ENCODE measurements at regions not wholly inside any gene's neighbourhood (a gene's known extent, or its start where the extent isn't known, plus 50 kb on each side); places are given as distances from the start of the nearest gene placed in this dataset.

- no peak for TF ChIP-seq CTCF (IDR thresholded peaks at IDR 0.05)
- no peaks in the 10 kb centered on the region for H3K36me3 ChIP-seq
- H3K4me3 ChIP-seq, result no peak overlapping the region
- no peak overlapping the region for H3K27ac ChIP-seq
- no peak for DNase-seq (ENCODE audit: low spot score)
- no peaks in the 10 kb centered on the region for H3K4me1 ChIP-seq (ENCODE audit: control insufficient read depth in 1 of 2, low read depth in 2 of 2)
- H3K9me3 ChIP-seq, result no peaks in the 10 kb centered on the region
- ATAC-seq (ENCODE audit: insufficient number of reproducible peaks, low FRiP score, low read depth), result no peak
- H3K27me3 ChIP-seq (replicated peaks; ENCODE audit: insufficient read depth), result no peaks in the 10 kb centered on the region
Measured at GRCh38 chr1:98453066-98453465, 208.5 kb upstream of the SNX7 start.

GRCh38 chr1:98452162-98452561, 209.4 kb upstream of the SNX7 start:
- Histone ChIP-seq H3K36me3 (no peaks in the 10 kb centered on the region), H3K27me3 (replicated peaks; ENCODE audit: insufficient read depth) (no peaks in the 10 kb centered on the region), H3K27ac (no peak overlapping the region), H3K4me1 (ENCODE audit: control insufficient read depth in 1 of 2, low read depth in 2 of 2) (no peaks in the 10 kb centered on the region), H3K9me3 (peaks cover 6% of the 10 kb centered on the region), H3K4me3 (no peak overlapping the region)
- no peak for TF ChIP-seq CTCF (IDR thresholded peaks at IDR 0.05)
- ATAC-seq (ENCODE audit: insufficient number of reproducible peaks, low FRiP score, low read depth) (no peak), DNase-seq (ENCODE audit: low spot score) (no peak)

GRCh38 chr1:98441281-98441680, 220.2 kb upstream of the SNX7 start:
- DNase-seq (ENCODE audit: low spot score) (no peak), ATAC-seq (ENCODE audit: insufficient number of reproducible peaks, low FRiP score, low read depth) (no peak)
- no peak overlapping the region for H3K4me3 ChIP-seq
- no peaks in the 10 kb centered on the region for H3K4me1 ChIP-seq (ENCODE audit: control insufficient read depth in 1 of 2, low read depth in 2 of 2)
- no peak overlapping the region for H3K27ac ChIP-seq
- no peaks in the 10 kb centered on the region for H3K27me3 ChIP-seq (replicated peaks; ENCODE audit: insufficient read depth)
- H3K9me3 ChIP-seq, result no peaks in the 10 kb centered on the region
- no peak for TF ChIP-seq CTCF (IDR thresholded peaks at IDR 0.05)
- no peaks in the 10 kb centered on the region for H3K36me3 ChIP-seq

GRCh38 chr1:98439471-98439870, 222.1 kb upstream of the SNX7 start:
- Histone ChIP-seq H3K9me3 (no peaks in the 10 kb centered on the region), H3K27me3 (replicated peaks; ENCODE audit: insufficient read depth) (no peaks in the 10 kb centered on the region), H3K36me3 (no peaks in the 10 kb centered on the region), H3K4me3 (no peak overlapping the region), H3K27ac (no peak overlapping the region), H3K4me1 (ENCODE audit: control insufficient read depth in 1 of 2, low read depth in 2 of 2) (no peaks in the 10 kb centered on the region)
- DNase-seq (ENCODE audit: low spot score), result no peak
- ATAC-seq (ENCODE audit: insufficient number of reproducible peaks, low FRiP score, low read depth), result no peak
- no peak for TF ChIP-seq CTCF (IDR thresholded peaks at IDR 0.05)

- Histone ChIP-seq H3K27me3 (replicated peaks; ENCODE audit: insufficient read depth) (no peaks in the 10 kb centered on the region), H3K27ac (no peak overlapping the region), H3K4me3 (no peak overlapping the region), H3K36me3 (no peaks in the 10 kb centered on the region), H3K4me1 (ENCODE audit: control insufficient read depth in 1 of 2, low read depth in 2 of 2) (no peaks in the 10 kb centered on the region), H3K9me3 (no peaks in the 10 kb centered on the region)
- DNase-seq (ENCODE audit: low spot score), result no peak
- no peak for TF ChIP-seq CTCF (IDR thresholded peaks at IDR 0.05)
- no peak for ATAC-seq (ENCODE audit: insufficient number of reproducible peaks, low FRiP score, low read depth)
Measured at GRCh38 chr1:98437540-98437939, 224.0 kb upstream of the SNX7 start.

Data from thoracic aorta (tissue), 2 donors.